Mesodermal cell (in vitro differentiated cells): ENCODE measurements at regions not wholly inside any gene's neighbourhood (a gene's known extent, or its start where the extent isn't known, plus 50 kb on each side); places are given as distances from the start of the nearest gene placed in this dataset.

Experiments used
- H3K27ac ChIP-seq: 2 replicates; pipeline ENCODE4 v1.7.0; 2013; ENCODE audit warnings: mild to moderate bottlenecking, low read depth, low read length, moderate library complexity; ENCODE audit not compliant: severe bottlenecking
- H3K36me3 ChIP-seq: 2 replicates; pipeline ENCODE4 v1.7.1; 2013; ENCODE audit warnings: mild to moderate bottlenecking, low read length, moderate library complexity; ENCODE audit not compliant: control insufficient read depth, insufficient read depth
- H3K4me1 ChIP-seq: one replicate; pipeline ENCODE4 v1.7.1; 2013; ENCODE audit warnings: mild to moderate bottlenecking, low read length; ENCODE audit not compliant: insufficient read depth, control insufficient read depth, poor library complexity, severe bottlenecking
- H3K4me3 ChIP-seq: 2 replicates; pipeline ENCODE4 v1.7.0; 2013; ENCODE audit warnings: low read length, control low read depth, mild to moderate bottlenecking; ENCODE audit not compliant: insufficient read depth, poor library complexity, severe bottlenecking; ENCODE audit errors: extremely low read depth
- H3K9me3 ChIP-seq: 2 replicates; pipeline ENCODE4 v1.7.1; 2013; ENCODE audit warnings: mild to moderate bottlenecking, low read length, moderate library complexity; ENCODE audit not compliant: control insufficient read depth
- WGBS, 2 experiments: methylation state at CpG; one replicate each; pipeline ENCODE4 v1.1.5; 2013; ENCODE audit warnings: missing lambda C conversion rate in 2 of 2; ENCODE audit not compliant: insufficient coverage in 2 of 2; 5-methylcytosine and 5-hydroxymethylcytosine counted together

DNA sequence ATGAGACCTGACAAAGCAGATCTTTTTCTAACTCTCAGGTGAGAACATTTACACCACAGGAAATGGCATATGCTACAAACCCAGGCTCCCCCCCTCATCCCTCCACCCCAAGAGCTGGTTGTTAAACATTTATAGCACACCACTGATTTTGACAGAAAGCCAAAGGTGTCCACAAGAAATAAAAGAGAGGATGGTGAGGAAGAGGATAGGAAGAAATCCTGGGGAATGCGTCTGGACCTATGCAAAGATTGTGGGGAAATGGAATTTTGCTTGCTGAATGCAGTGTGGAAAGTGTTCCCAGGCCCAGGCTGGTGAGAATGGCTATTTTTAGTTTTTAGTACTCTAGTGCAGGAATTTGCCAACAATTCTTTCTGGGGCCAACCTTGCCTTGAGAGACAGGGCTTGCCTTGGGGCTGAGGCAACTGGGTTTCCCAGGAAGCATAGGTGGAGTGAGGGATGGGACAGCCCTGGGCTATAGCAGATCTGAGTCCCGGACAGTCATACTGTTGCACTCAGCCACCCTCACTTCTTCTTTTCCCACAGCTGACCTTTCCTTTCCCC lies 163.9 kb downstream of the ADAMTS15 start:
- Histone ChIP-seq H3K4me3 (no peak overlapping the region), H3K4me1 (peaks cover 41% of the 10 kb centered on the region), H3K36me3 (no peaks in the 10 kb centered on the region), H3K27ac (peak overlapping the region; percentile 98), H3K9me3 (no peaks in the 10 kb centered on the region)
- 93 to 100% methylated on average over 1 of the region's 2 CpGs for WGBS, 2 experiments

DNA sequence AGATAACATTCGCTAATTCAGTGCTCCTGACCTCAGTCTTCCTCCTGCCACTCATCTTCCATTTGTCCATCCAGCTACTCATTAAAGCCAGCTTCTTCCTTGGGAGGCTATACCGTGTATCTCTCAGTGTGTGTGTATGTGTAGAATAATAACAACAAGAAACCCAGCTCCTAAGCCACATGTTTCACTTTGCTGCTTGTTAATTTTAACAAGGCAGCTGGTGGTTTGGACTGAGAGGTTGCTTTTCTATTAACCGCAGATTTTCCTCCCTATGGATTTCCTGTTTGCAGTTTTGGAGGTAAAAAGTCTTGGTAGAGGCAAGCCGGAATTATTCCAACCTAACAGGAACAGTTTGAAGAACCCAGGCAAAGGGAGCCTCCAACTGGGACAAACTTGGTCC lies 165.0 kb downstream of the ADAMTS15 start:
- no peak overlapping the region for H3K4me3 ChIP-seq
- 100% methylated on average over 1 of the region's 4 CpGs; no CpG with 5 or more reads in 1 of the 2 experiments for WGBS, 2 experiments
- peaks cover 38% of the 10 kb centered on the region for H3K4me1 ChIP-seq
- no peak overlapping the region for H3K27ac ChIP-seq
- H3K36me3 ChIP-seq, result no peaks in the 10 kb centered on the region
- peaks cover 5% of the 10 kb centered on the region for H3K9me3 ChIP-seq

GRCh38 chr11:130614591-130614990 lies 166.1 kb downstream of the ADAMTS15 start:
- Histone ChIP-seq H3K27ac (no peak overlapping the region), H3K4me3 (no peak overlapping the region), H3K36me3 (no peaks in the 10 kb centered on the region), H3K9me3 (peaks cover 6% of the 10 kb centered on the region), H3K4me1 (peaks cover 38% of the 10 kb centered on the region)
- 87 to 94% methylated on average over 3 of the region's 3 CpGs for WGBS, 2 experiments

GRCh38 chr11:130615561-130615960 lies 167.1 kb downstream of the ADAMTS15 start:
- Histone ChIP-seq H3K27ac (no peak overlapping the region), H3K4me3 (no peak overlapping the region), H3K36me3 (no peaks in the 10 kb centered on the region), H3K4me1 (peaks cover 33% of the 10 kb centered on the region), H3K9me3 (peaks cover 6% of the 10 kb centered on the region)
- WGBS, 2 experiments, result 89 to 95% methylated on average over 3 of the region's 3 CpGs

DNA sequence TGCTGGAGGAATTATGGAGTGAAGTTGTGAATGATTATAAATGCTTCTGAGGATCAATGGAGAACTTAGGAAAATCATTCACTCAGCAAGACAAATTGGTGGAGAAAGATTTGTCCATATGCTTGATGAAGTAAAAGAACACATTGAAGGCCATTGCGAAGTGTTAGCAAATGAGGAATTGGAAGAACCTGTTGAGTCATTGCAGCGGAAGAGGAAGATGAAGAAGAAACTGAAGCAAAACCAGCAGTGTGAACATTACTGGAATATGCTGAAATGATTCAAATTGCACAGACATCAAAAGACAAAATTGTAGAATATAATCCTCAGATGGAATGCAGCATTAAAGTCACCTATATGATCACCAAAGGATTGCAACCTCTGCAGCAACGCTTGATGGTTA lies 168.1 kb downstream of the ADAMTS15 start:
- H3K4me1 ChIP-seq, result peaks cover 23% of the 10 kb centered on the region
- no peaks in the 10 kb centered on the region for H3K36me3 ChIP-seq
- WGBS, 2 experiments, result 100% methylated on average over 2 to 3 of the region's 3 CpGs
- no peak overlapping the region for H3K4me3 ChIP-seq
- no peak overlapping the region for H3K27ac ChIP-seq
- H3K9me3 ChIP-seq, result peaks cover 6% of the 10 kb centered on the region

- Histone ChIP-seq H3K4me3 (no peak overlapping the region), H3K36me3 (no peaks in the 10 kb centered on the region), H3K9me3 (peaks cover 6% of the 10 kb centered on the region), H3K4me1 (peaks cover 19% of the 10 kb centered on the region), H3K27ac (no peak overlapping the region)
- WGBS, 2 experiments, result 95 to 100% methylated on average over 3 of the region's 5 CpGs
These were observed 168.6 kb downstream of the ADAMTS15 start for GRCh38 chr11:130617001-130617400.

GRCh38 chr11:130620548-130620947 lies 172.1 kb downstream of the ADAMTS15 start:
- Histone ChIP-seq H3K27ac (no peak overlapping the region), H3K9me3 (peaks cover 6% of the 10 kb centered on the region), H3K36me3 (no peaks in the 10 kb centered on the region), H3K4me3 (no peak overlapping the region), H3K4me1 (no peaks in the 10 kb centered on the region)
- WGBS, 2 experiments, result 91% methylated on average over 4 of the region's 4 CpGs

DNA sequence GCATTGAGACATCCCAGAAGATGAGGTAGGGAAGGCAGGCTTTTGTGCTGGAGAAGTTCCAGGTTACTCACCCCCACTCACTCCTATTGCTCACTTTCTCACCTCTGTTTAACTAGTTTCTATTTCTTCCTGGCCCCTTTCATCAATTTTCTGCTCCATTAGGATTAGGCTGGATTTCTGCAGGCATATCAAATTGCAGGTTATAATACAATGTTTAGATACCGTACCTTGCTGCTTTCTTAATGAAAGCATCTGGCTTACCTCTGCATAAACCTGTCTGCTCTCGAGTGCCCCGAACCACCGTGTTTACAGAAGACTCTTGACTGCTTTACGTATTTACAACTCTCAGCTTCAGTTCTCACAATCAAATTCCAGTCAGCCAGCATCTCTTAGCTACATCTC lies 173.7 kb downstream of the ADAMTS15 start:
- Histone ChIP-seq H3K27ac (no peak overlapping the region), H3K4me1 (no peaks in the 10 kb centered on the region), H3K4me3 (no peak overlapping the region), H3K9me3 (peaks cover 6% of the 10 kb centered on the region), H3K36me3 (no peaks in the 10 kb centered on the region)
- WGBS, 2 experiments, result 69 to 100% methylated on average over 1 to 5 of the region's 5 CpGs

GRCh38 chr11:130623670-130624668 lies 175.5 kb downstream of the ADAMTS15 start:
- Histone ChIP-seq H3K36me3 (no peaks in the 10 kb centered on the region), H3K9me3 (no peaks in the 10 kb centered on the region), H3K4me1 (no peaks in the 10 kb centered on the region), H3K27ac (peak overlapping the region; percentile 61), H3K4me3 (no peak overlapping the region)
- 70 to 93% methylated on average over 4 to 5 of the region's 8 CpGs for WGBS, 2 experiments

- peak overlapping the region; percentile 24 for H3K27ac ChIP-seq
- H3K4me1 ChIP-seq, result no peaks in the 10 kb centered on the region
- H3K36me3 ChIP-seq, result no peaks in the 10 kb centered on the region
- no peak overlapping the region for H3K4me3 ChIP-seq
- 87 to 96% methylated on average over 5 to 7 of the region's 11 CpGs for WGBS, 2 experiments
- H3K9me3 ChIP-seq, result no peaks in the 10 kb centered on the region
These were observed 176.6 kb downstream of the ADAMTS15 start for GRCh38 chr11:130624971-130625544.
